ENCODE measurements at regions not wholly inside any gene's neighbourhood (a gene's known extent, or its start where the extent isn't known, plus 50 kb on each side); places are given as distances from the start of the nearest gene placed in this dataset.

- H3K79me2 ChIP-seq (ENCODE audit: low read depth), result no peaks in the 10 kb centered on the region
- no peak overlapping the region for H3K27ac ChIP-seq
- no peaks in the 10 kb centered on the region for H3K9me3 ChIP-seq (ENCODE audit: low read depth)
- no peaks in the 10 kb centered on the region for H3K36me3 ChIP-seq
- TF ChIP-seq, protein P1, sequence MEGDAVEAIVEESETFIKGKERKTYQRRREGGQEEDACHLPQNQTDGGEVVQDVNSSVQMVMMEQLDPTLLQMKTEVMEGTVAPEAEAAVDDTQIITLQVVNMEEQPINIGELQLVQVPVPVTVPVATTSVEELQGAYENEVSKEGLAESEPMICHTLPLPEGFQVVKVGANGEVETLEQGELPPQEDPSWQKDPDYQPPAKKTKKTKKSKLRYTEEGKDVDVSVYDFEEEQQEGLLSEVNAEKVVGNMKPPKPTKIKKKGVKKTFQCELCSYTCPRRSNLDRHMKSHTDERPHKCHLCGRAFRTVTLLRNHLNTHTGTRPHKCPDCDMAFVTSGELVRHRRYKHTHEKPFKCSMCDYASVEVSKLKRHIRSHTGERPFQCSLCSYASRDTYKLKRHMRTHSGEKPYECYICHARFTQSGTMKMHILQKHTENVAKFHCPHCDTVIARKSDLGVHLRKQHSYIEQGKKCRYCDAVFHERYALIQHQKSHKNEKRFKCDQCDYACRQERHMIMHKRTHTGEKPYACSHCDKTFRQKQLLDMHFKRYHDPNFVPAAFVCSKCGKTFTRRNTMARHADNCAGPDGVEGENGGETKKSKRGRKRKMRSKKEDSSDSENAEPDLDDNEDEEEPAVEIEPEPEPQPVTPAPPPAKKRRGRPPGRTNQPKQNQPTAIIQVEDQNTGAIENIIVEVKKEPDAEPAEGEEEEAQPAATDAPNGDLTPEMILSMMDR (IDR thresholded peaks at IDR 0.05), result no peak
- TF ChIP-seq EZH2 (IDR thresholded peaks at IDR 0.05) (no peak), EZH2phosphoT487 (IDR thresholded peaks at IDR 0.05) (no peak)
- H3K27me3 ChIP-seq, result no peaks in the 10 kb centered on the region
- no peak overlapping the region for H3K27ac Mint-ChIP-seq
- peaks cover 2% of the 10 kb centered on the region for H3K27me3 Mint-ChIP-seq (ENCODE audit: insufficient read depth, low read depth)
- H4K20me1 ChIP-seq (ENCODE audit: low read depth), result no peaks in the 10 kb centered on the region
- no peaks in the 10 kb centered on the region for H3K9me3 Mint-ChIP-seq
- peaks cover 6% of the 10 kb centered on the region for H3K4me1 Mint-ChIP-seq
- no peak overlapping the region for H2AFZ ChIP-seq (replicated peaks)
- no peak overlapping the region for H3K4me2 ChIP-seq
- no peak overlapping the region for H3K4me3 ChIP-seq
- H3F3A ChIP-seq (ENCODE audit: low read depth), result no peaks in the 10 kb centered on the region
- peaks cover 3% of the 10 kb centered on the region for H3K4me1 ChIP-seq
- H3K36me3 Mint-ChIP-seq, result no peaks in the 10 kb centered on the region
- H3K4me3 Mint-ChIP-seq, result no peak overlapping the region
- H3K9ac ChIP-seq, result no peak overlapping the region
- DNase-seq (ENCODE audit: low spot score), result no peak
These were observed 575.7 kb downstream of the SPOCK3 start for GRCh38 chr4:166658585-166658984.

DNA sequence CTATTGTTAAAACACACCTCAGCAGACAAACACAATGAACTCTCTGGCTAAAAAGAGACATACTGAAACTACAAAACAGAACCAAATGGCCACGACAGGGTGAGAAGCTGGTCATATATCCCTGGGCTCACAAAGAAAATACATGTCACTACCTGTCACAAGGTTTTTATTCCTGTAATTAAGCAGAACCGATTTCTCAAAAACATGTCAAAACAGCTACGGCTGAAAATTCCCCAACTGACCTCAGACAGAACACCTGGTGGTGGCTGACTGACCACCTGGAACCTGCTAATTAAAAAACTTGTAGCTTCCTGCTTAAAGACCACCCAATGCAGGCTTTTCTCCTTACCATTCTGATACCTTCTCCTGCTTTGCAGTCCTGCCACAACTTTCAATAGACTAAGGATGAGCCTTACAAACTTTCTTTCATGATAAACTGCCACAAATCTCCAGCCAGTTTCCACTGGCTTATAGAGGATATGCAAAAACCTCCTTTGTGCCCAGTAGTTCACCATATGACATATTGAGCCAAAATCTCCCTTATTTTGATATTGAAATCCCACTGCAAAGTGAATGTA lies 571.9 kb downstream of the SPOCK3 start:
- no peak overlapping the region for H3K27ac ChIP-seq
- no peak for DNase-seq (ENCODE audit: low spot score)
- no peak overlapping the region for H3K4me2 ChIP-seq
- no peaks in the 10 kb centered on the region for H4K20me1 ChIP-seq (ENCODE audit: low read depth)
- Mint-ChIP-seq H3K36me3 (no peaks in the 10 kb centered on the region), H3K9me3 (no peaks in the 10 kb centered on the region), H3K27ac (no peak overlapping the region), H3K4me1 (peaks cover 6% of the 10 kb centered on the region), H3K4me3 (no peak overlapping the region), H3K27me3 (ENCODE audit: insufficient read depth, low read depth) (peaks cover 2% of the 10 kb centered on the region)
- H3K36me3 ChIP-seq, result no peaks in the 10 kb centered on the region
- H3K9me3 ChIP-seq (ENCODE audit: low read depth), result no peaks in the 10 kb centered on the region
- no peak overlapping the region for H2AFZ ChIP-seq (replicated peaks)
- peaks cover 3% of the 10 kb centered on the region for H3K4me1 ChIP-seq
- no peaks in the 10 kb centered on the region for H3K27me3 ChIP-seq
- H3K79me2 ChIP-seq (ENCODE audit: low read depth), result no peaks in the 10 kb centered on the region
- H3K4me3 ChIP-seq, result no peak overlapping the region
- H3F3A ChIP-seq (ENCODE audit: low read depth), result peaks cover 10% of the 10 kb centered on the region
- H3K9ac ChIP-seq, result no peak overlapping the region
- TF ChIP-seq, protein P1 (IDR thresholded peaks at IDR 0.05), result no peak
- no peak for TF ChIP-seq EZH2 (IDR thresholded peaks at IDR 0.05)
- no peak for TF ChIP-seq EZH2phosphoT487 (IDR thresholded peaks at IDR 0.05)

GRCh38 chr4:166670341-166670740 lies 564.0 kb downstream of the SPOCK3 start:
- Mint-ChIP-seq H3K27ac (no peak overlapping the region), H3K4me1 (no peaks in the 10 kb centered on the region), H3K9me3 (no peaks in the 10 kb centered on the region), H3K36me3 (no peaks in the 10 kb centered on the region), H3K27me3 (ENCODE audit: insufficient read depth, low read depth) (no peaks in the 10 kb centered on the region), H3K4me3 (no peak overlapping the region)
- Histone ChIP-seq H4K20me1 (ENCODE audit: low read depth) (no peaks in the 10 kb centered on the region), H3K27ac (no peak overlapping the region), H3K4me3 (no peak overlapping the region), H3K4me2 (no peak overlapping the region), H2AFZ (replicated peaks) (no peak overlapping the region), H3K9ac (no peak overlapping the region), H3K36me3 (no peaks in the 10 kb centered on the region), H3K9me3 (ENCODE audit: low read depth) (no peaks in the 10 kb centered on the region), H3K79me2 (ENCODE audit: low read depth) (no peaks in the 10 kb centered on the region), H3K4me1 (no peaks in the 10 kb centered on the region), H3K27me3 (no peaks in the 10 kb centered on the region), H3F3A (ENCODE audit: low read depth) (no peaks in the 10 kb centered on the region)
- TF ChIP-seq EZH2phosphoT487 (IDR thresholded peaks at IDR 0.05) (no peak), EZH2 (IDR thresholded peaks at IDR 0.05) (no peak)
- TF ChIP-seq, protein P1 (IDR thresholded peaks at IDR 0.05), result no peak
- DNase-seq (ENCODE audit: low spot score), result no peak
